ENCODE measurements at regions not wholly inside any gene's neighbourhood (a gene's known extent, or its start where the extent isn't known, plus 50 kb on each side); places are given as distances from the start of the nearest gene placed in this dataset.

DNA sequence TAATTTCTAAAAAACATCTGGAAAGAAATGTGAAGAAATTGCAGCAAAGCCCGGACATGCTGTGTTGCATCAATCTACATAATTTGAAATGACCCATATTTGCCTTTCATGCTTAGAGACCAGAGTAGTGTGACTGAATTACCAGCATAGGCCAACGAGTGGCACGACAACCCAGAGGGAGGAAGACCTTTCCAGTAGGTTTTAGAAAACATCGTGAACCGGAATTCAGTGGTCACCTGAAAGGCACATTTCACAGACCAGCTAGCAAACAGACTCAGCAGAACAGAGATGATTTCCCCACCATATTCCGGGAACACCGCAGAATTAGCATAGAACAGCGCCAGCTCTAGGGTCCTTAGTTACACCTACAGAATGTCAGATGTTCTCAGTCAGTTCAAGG, 620.0 kb upstream of the ZNF385D start:
- TF ChIP-seq POLR2A (IDR thresholded peaks at IDR 0.05; ENCODE audit: low read length) = no peak
- no peak for TF ChIP-seq GATA1 (IDR thresholded peaks at IDR 0.05; ENCODE audit: low read depth, low read length)

Measured in erythroblast (primary cell).